ENCODE measurements at regions not wholly inside any gene's neighbourhood (a gene's known extent, or its start where the extent isn't known, plus 50 kb on each side); places are given as distances from the start of the nearest gene placed in this dataset.

GRCh38 chr12:118743896-118744700 lies 237.2 kb upstream of the SRRM4 start (continued):
- TF ChIP-seq RBBP5 (IDR thresholded peaks at IDR 0.05; ENCODE audit: borderline replicate concordance, low read depth, low read length), result no peak
- TF ChIP-seq, protein P1, sequence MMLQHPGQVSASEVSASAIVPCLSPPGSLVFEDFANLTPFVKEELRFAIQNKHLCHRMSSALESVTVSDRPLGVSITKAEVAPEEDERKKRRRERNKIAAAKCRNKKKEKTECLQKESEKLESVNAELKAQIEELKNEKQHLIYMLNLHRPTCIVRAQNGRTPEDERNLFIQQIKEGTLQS (IDR thresholded peaks at IDR 0.05; ENCODE audit: insufficient read depth, low read depth, low read length), result no peak
- TF ChIP-seq NRF1 (IDR thresholded peaks at IDR 0.05; ENCODE audit: low read depth, low read length), result no peak
- no peak for TF ChIP-seq JUND (IDR thresholded peaks at IDR 0.05; ENCODE audit: low read length)
- no peak for TF ChIP-seq RXRA (IDR thresholded peaks at IDR 0.05; ENCODE audit: insufficient read depth, low read depth, low read length)
- no peak for TF ChIP-seq KDM4A (IDR thresholded peaks at IDR 0.05; ENCODE audit: low read depth, low read length, severe bottlenecking)
